ENCODE measurements at regions not wholly inside any gene's neighbourhood (a gene's known extent, or its start where the extent isn't known, plus 50 kb on each side); places are given as distances from the start of the nearest gene placed in this dataset.

- H3K4me1 Mint-ChIP-seq (ENCODE audit: unreplicated experiment), result no peaks in the 10 kb centered on the region
- no peak for TF ChIP-seq CTCF (IDR thresholded peaks at IDR 0.05; ENCODE audit: unreplicated experiment)
- DNase-seq (ENCODE audit: low spot score), result no peak
- H3K9me3 Mint-ChIP-seq (ENCODE audit: unreplicated experiment), result no peaks in the 10 kb centered on the region
- no peaks in the 10 kb centered on the region for H3K36me3 Mint-ChIP-seq (ENCODE audit: low read depth, unreplicated experiment)
- no peaks in the 10 kb centered on the region for H3K27me3 Mint-ChIP-seq (ENCODE audit: unreplicated experiment)
- no peak overlapping the region for H3K27ac Mint-ChIP-seq (ENCODE audit: unreplicated experiment)
- no peak overlapping the region for H3K4me3 Mint-ChIP-seq (ENCODE audit: unreplicated experiment)
These were observed 378.0 kb downstream of the ANXA1 start for GRCh38 chr9:73529666-73530065.

- Mint-ChIP-seq H3K27ac (ENCODE audit: unreplicated experiment) (no peak overlapping the region), H3K4me3 (ENCODE audit: unreplicated experiment) (no peak overlapping the region), H3K27me3 (ENCODE audit: unreplicated experiment) (no peaks in the 10 kb centered on the region), H3K36me3 (ENCODE audit: low read depth, unreplicated experiment) (no peaks in the 10 kb centered on the region), H3K4me1 (ENCODE audit: unreplicated experiment) (no peaks in the 10 kb centered on the region), H3K9me3 (ENCODE audit: unreplicated experiment) (no peaks in the 10 kb centered on the region)
- DNase-seq (ENCODE audit: low spot score), result no peak
- no peak for TF ChIP-seq CTCF (IDR thresholded peaks at IDR 0.05; ENCODE audit: unreplicated experiment)
These were observed 379.4 kb downstream of the ANXA1 start for GRCh38 chr9:73531051-73531532.

GRCh38 chr9:73531658-73532057 lies 380.0 kb downstream of the ANXA1 start:
- Mint-ChIP-seq H3K27ac (ENCODE audit: unreplicated experiment) (no peak overlapping the region), H3K36me3 (ENCODE audit: low read depth, unreplicated experiment) (no peaks in the 10 kb centered on the region), H3K4me3 (ENCODE audit: unreplicated experiment) (no peak overlapping the region), H3K9me3 (ENCODE audit: unreplicated experiment) (no peaks in the 10 kb centered on the region), H3K4me1 (ENCODE audit: unreplicated experiment) (no peaks in the 10 kb centered on the region), H3K27me3 (ENCODE audit: unreplicated experiment) (no peaks in the 10 kb centered on the region)
- no peak for DNase-seq (ENCODE audit: low spot score)
- no peak for TF ChIP-seq CTCF (IDR thresholded peaks at IDR 0.05; ENCODE audit: unreplicated experiment)

- Mint-ChIP-seq H3K4me3 (ENCODE audit: unreplicated experiment) (no peak overlapping the region), H3K36me3 (ENCODE audit: low read depth, unreplicated experiment) (no peaks in the 10 kb centered on the region), H3K27me3 (ENCODE audit: unreplicated experiment) (no peaks in the 10 kb centered on the region), H3K4me1 (ENCODE audit: unreplicated experiment) (no peaks in the 10 kb centered on the region), H3K9me3 (ENCODE audit: unreplicated experiment) (no peaks in the 10 kb centered on the region), H3K27ac (ENCODE audit: unreplicated experiment) (no peak overlapping the region)
- no peak for DNase-seq (ENCODE audit: low spot score)
- TF ChIP-seq CTCF (IDR thresholded peaks at IDR 0.05; ENCODE audit: unreplicated experiment), result no peak
These were observed 381.3 kb downstream of the ANXA1 start for GRCh38 chr9:73532985-73533384.

- H3K36me3 Mint-ChIP-seq (ENCODE audit: low read depth, unreplicated experiment), result no peaks in the 10 kb centered on the region
These were observed 384.7 kb downstream of the ANXA1 start for GRCh38 chr9:73536403-73536802.

More at GRCh38 chr9:73536403-73536802, 384.7 kb downstream of the ANXA1 start:
- H3K27me3 Mint-ChIP-seq (ENCODE audit: unreplicated experiment), result no peaks in the 10 kb centered on the region
- H3K4me1 Mint-ChIP-seq (ENCODE audit: unreplicated experiment), result no peaks in the 10 kb centered on the region
- DNase-seq (ENCODE audit: low spot score), result no peak
- TF ChIP-seq CTCF (IDR thresholded peaks at IDR 0.05; ENCODE audit: unreplicated experiment), result no peak
- H3K27ac Mint-ChIP-seq (ENCODE audit: unreplicated experiment), result no peak overlapping the region
- no peak overlapping the region for H3K4me3 Mint-ChIP-seq (ENCODE audit: unreplicated experiment)
- no peaks in the 10 kb centered on the region for H3K9me3 Mint-ChIP-seq (ENCODE audit: unreplicated experiment)
